NCI-H82 treated with DMSO at 0.1 percent for 48 hours (cell line): ENCODE measurements at regions not wholly inside any gene's neighbourhood (a gene's known extent, or its start where the extent isn't known, plus 50 kb on each side); places are given as distances from the start of the nearest gene placed in this dataset.

Experiments used
- DNase-seq: peaks from one replicate; lab custom pipeline; 2025; ENCODE audit not compliant: unreplicated experiment; lab: John Stamatoyannopoulos, UW

DNA sequence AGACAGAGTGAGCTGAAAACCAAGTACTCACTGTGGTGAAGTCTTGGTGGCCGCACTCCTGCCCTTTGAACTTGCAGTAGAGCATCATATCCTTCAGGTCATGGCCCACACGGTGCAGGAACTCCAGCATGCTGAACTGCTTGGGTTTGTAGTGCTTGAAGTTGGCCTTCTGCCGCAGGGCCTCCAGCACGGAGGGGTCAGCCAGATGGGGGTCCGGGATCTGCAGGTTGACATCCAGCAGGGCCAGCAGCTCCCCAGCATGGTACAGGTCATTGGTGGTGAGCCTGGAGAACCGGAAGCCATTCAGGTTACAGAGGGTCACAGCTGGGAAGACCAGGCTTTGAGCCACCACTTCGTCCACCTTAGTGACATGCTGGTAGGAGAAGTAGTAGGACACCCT is 99.1 kb upstream of the CCL2 start:
- no peak for DNase-seq

DNA sequence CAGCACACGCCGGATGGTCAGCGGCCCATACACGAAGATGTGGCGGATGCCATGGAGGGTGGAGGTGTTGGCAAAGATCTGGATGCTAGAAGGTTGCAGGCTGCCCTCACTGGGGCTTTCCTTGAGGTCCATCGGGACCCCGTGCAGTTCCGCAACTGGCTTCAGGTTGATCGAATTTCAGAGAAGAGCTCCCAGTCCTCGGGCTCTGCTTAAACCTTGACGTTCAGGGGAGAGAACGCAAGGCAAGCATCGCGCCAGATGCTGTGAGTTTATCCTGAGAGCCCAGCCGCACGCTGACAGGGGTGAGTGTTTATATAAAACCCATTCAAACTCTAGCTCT is 98.7 kb upstream of the CCL2 start:
- no peak for DNase-seq

DNA sequence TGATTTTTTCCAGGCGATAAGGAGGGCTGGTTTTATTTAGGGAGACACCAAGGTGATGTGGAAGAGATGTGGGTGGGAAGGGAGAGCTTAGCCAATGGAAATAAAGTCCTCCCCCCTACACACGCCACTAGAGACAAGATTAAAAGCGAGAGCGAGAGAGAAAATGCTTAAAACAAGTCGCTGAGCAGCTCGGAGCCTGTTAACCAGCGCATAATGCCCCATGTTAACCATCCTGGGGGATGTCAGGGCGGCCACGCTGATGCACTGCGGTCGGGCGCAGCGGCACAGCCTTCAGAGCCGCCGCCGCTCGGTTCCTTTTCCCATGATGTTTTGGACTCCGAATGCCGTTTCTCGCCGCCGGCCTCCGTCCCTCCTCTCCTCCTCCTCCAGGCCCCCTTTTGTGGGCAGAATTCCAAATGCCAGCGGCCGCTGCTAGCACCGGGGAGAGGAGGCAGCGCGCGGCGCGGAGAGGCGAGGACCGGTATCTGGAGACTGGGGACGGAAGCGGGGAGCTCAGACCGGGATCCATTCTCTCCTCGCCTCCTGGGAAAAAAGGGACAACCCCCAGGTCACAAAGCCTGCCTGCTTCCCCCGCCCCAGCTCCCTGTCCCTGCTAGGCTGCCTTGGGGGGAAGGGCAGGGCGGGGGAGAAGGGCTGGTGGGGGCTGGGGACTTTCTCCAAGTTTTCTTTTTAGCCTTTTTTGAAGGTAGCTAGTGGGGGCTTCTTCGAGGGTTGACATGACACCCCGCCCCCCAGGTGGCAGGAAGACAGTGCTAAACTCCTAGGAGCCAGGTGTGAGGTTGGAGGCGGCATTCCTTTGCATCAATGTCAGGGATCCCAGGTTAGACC is 98.1 kb upstream of the CCL2 start:
- no peak for DNase-seq

DNA sequence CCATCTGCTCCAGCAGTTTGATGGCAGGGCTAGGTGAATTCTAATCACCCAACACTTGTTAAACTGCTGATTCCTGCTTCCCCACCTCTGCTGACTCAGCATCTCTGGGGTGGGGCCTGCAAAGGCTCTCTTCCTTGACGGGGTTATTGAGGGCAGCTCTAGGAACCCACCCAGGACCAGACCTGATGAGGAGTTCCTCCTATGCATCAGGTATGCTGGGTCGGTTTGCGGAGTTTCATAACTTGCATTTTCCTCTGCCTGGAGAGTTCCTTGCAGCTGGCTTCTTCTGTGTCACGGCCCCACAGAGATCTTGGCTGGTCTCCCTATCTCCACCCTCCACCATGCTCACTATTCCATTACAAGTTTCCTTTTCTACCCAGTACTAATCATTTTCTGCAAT is 93.4 kb upstream of the CCL2 start:
- no peak for DNase-seq

DNA sequence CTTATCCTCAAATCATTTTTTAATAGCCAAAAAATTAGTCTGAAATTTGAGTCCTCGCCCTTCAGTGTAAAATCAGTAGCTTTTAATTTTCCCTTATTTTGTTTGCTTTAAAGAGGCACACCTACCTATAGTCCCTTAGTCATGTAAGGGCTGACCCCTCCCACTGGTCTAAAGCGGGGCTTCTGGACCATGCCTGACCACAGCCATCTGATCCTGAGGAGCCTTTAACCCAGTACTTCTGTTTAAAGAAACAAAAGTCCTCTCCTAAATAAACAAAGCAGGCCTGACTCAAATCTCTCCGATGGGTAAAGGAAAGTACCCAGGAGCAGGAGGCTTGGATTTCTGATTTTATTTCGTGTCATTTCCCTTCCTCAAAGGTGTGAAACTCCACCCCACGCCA is 92.0 kb upstream of the CCL2 start:
- no peak for DNase-seq

DNA sequence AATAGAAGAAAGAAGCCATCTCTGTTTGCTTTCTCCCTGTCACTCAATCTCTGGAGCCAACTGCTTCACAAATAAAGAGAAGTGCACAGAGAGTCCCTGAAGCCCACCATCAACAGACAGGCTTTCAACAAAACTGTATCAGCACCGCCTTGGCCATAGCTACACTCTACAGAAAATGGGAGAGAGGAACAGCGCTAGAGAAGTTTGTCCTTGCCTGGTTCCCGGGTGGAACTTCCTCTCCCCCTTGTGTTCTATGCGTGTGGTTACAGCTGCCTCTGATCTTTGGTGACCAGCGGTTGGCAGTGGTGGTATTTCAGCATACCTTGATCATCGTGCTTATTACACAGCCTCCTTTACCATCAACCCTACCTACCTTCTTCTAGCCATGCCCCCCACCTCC is 91.4 kb upstream of the CCL2 start:
- no peak for DNase-seq

DNA sequence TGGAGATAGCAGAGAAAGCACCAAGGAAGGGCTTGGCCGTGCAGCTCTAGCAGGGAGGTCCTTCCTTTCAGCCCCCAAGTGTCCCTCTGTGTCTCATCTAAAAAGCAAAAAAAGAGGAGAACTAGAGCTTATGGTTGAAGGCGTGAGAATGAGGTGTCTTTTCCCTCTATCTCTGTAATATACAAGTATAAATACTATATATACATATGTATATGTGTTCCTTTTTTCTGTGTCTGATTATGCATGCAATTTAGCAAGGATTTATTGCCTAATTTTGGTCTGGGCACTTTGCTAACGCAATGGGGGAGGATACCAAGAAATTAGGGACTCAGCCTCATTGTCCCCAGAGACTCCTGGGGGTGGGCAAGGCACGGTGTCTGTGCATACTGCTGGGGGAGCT is 90.2 kb upstream of the CCL2 start:
- DNase-seq = no peak

DNA sequence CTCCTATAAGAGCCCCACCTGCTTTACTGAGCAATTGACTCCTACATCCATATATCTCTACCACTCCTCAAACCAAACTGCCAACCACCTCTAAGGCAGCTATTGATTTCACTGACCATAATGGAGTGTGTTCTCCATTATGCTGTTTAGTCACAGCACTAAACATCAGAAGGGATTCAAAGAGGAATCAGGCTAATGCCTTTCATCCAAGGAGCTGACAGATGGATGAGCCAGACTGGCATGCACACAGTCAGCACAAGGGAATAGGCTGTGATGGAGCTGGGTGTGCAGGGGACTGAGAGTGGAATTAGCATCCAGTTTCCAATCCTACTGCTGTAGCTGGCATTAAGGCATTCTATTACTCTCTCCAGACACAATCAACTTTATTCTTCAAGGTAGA is 88.7 kb upstream of the CCL2 start:
- DNase-seq = peak; percentile 70

DNA sequence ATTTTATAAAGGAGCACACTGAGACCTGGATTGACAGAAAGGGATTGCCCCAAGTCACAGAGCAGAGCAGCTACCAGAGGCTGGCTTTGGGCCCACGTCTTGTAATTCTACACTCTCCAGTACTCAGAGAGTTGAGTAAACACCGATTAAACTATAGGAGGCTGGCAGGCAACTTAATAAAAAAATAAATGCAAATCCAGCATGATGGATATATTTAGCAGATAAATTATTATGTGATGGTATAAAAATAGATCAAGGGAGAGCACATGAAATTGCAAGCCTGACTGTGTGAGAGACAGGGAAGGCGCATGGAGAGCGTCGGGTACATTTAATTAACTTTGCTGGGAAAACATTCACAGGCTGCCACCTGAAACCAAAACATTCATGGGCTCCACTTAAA is 87.7 kb upstream of the CCL2 start:
- no peak for DNase-seq

DNA sequence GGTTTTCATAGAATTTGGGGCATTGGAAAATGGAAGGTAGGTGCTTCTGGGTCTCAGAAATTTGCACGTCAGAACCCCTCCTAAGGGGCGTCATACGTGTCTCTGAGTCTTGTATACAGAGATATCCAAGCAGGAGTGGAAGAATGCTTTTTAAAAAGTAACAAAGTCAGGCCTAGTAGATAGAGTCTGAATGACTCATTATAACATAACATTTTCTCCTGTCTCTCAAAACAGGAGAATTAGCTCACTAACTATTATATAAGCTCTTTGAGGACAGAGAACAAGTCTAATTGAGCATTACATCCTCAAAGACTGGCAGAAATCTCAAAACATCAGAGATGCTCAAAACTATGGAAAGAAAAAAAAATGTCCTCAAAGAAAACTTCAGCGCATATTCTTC is 86.1 kb upstream of the CCL2 start:
- no peak for DNase-seq

DNA sequence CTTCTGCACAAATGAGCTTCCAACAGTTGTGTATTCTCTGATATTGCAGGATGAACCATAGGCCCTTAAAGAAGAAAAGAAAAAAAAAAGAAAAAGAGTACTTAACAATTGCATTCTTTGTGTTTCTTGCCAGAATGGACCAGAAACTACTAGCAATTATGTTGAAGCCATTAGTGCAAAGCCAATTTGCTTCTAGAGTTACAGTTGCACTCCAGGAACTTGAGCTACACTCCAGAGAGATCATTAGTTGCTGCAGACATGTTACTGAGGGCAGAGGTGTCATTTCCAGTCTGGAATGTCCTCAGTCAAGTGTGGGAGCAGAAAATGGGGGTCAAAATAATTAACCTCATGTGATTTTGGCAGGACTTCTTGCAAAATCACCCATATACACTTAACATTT is 85.6 kb upstream of the CCL2 start:
- no peak for DNase-seq

DNA sequence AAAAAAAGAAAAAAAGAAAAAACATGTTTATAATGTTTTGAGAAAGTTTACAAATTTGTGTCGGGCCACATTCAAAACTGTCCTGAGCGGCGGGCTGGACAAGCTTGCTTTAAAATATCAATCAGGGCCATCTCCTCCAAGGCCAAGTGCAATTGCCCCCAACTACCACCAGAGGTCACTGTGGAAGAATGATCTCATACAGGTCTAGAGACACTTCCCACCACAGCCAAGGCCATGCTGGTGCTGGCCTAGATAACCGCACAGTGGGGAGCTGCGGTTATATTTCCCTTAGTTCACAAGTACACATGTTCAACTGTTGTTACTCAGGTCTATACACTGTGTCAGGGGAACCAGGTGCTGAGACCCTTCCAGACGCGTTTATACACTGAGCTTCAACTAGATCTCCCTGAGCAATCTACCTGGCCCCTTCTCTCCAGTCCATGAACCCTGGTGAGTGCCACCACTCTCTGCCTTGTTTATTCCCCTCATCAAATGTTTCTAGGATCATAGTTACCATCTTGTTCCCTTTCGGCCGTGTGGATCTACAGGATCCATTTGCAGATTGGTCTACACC is 83.8 kb upstream of the CCL2 start:
- no peak for DNase-seq

DNA sequence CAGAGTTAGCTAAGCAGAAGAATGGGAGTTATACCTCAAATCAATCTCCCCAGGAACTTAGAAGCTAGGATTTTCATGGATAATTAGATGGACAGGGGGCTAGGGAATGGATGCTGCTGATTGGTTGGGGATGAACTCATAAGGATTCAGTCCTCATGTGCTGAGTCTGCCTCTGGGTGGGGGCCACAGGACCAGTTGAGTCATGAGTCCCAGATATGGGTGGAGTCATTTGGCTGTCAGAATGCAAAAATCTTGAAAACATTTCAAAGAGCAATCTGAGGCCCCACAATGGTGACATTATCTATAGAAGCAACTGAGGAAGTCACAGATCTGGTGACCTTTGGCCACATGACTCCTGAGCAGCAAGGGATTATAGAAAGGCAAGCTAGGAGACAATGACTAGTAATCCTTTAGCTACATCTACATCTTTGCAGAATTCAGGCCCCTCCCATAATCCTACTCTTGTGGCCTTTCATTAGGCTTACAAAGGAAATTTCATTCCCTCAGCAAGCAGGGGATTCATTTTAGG is 82.6 kb upstream of the CCL2 start:
- no peak for DNase-seq

DNA sequence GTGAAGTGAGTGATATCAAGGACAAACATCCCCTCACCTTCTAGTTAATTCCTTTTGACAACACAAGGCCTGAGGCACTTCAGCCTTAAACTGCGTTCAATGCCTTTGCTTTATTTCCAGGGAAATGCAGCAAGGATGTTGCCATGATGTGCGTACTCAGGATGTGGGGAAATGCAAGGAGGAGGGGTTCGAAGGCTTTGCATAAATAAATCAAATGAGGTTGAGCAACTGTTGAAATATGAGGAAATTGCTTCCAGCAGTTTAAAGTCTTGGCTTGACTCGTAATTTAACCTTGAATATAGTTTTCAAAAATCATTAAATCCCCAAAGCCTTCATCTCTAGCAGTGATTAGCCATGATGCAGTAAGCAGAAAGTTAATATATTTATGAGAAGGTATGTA is 81.8 kb upstream of the CCL2 start:
- DNase-seq = no peak

DNA sequence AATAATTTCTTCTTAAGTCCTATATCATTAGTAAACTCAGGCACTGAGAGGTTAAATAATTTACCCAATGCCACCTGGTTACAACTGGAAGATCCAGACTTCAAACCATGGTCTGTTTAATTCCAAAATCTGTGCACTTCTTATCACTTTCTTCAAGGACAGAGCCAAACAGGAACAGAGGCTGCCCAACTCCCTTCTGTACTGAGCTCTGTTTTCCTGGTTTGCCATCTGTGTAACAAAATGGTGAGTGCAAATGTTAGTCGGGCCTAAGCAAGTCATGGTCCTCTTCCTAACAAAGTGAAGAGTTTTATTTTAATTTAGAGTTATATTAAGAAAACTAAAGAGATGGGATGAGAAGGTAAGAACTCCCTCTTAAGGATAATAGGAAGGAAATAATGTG is 80.6 kb upstream of the CCL2 start:
- DNase-seq = no peak

DNA sequence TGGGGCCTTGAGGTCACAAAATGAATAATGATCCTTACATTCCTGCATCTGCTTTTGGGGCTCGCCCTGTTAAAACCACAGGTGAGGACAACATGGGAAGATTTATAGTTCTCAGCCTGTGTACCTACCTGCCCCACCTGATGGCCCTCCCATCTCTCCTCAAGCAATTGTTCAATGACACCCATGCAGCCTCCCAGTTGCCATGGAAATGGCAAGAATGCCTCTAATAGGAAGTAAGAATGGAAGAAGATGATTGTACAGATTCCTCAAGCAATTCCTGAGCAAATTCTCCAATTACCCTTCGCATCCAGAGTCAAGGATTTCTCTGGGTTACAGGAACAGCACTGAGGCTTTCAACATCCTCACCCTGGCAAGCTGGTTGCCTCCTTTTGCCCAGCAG is 78.6 kb upstream of the CCL2 start:
- DNase-seq = no peak

DNA sequence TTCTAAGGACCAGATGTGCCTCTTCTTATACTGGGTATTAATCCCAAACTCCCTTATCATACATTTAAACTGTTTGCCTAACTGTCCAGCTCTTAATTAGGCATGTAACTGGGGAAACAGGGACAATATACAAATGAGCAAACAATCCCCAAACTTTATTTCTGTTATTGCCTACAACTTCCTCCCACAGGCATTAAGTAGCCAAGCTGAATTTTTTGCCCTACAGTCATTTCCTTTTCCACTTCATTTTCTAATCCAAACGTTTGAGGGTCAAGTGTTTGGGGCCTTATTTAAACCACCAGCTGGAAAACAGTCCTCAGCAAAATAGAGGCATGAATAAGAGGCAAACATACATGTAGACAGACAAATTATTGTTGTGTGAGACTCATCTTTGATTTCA is 77.4 kb upstream of the CCL2 start:
- DNase-seq = no peak

DNA sequence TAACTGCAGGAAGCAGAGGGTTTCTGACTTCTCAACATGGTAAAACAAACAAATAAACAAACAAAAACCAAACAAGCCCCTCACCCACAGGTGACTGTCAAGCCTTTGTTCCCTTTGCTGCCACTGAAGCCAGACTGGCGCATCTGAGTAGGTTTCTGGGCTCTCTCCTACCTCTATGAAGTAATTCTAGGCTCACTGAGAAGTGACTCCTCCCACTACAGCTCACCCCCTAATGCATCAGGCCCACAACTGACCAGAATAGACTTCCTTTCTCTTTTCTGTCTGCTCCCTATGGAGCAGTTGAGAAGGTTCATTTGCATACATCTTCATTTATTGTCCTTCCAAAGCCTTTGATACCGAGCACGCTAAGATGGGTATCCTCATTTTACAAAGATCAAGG is 77.0 kb upstream of the CCL2 start:
- no peak for DNase-seq

DNA sequence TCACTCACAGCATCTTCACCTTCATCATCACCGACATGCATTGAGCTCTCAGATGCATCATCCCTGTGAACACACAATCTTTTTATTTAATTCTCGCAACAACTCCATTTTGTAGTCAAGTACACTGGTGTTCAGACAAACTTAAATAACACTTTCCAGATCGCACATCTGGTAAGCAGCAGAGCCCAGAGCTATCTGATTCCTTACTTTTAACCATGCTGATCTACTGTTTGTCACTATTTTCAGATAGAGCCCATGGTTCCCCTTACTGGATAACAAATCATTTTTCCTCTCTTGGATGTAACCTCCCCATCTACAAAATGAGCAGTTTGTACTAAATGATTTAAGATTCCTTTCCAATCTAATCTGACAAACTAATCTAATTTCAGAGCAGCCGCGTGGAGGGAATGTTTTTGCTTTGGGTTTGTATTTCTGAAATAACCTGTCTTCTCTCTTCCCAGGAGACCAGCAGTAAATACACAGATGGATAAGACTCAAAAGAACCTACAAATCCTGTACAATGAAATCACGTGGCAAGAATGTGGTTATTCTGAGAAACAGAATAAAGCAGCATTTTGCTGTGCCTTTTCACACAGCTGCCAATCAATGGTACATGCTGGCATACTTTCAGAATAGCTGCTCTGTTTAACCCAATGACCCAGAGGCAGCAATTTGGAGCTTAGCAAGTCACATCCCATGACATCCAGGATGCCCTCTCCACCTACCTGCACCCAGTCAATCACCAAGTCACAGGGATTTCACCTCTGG is 72.9 kb upstream of the CCL2 start:
- no peak for DNase-seq

DNA sequence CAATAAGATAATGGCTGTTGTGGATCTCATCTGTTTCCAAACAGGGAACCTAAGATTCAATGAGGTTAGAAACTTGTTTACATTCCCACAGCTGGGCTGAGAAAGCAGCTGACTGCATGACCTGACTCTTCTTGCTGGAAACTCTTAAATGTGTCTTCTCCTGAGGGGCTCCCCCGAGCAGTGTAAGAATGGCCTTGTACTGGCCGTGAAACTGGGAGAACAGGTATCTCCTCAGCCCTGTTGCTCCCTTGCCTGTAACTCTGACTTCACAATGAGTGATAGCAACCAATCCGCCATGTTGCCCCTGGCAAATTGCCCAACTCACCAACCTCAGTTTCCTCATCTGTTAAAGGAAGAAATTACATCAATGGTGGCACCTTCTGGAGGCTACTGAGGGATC is 59.1 kb upstream of the CCL2 start:
- DNase-seq = no peak

DNA sequence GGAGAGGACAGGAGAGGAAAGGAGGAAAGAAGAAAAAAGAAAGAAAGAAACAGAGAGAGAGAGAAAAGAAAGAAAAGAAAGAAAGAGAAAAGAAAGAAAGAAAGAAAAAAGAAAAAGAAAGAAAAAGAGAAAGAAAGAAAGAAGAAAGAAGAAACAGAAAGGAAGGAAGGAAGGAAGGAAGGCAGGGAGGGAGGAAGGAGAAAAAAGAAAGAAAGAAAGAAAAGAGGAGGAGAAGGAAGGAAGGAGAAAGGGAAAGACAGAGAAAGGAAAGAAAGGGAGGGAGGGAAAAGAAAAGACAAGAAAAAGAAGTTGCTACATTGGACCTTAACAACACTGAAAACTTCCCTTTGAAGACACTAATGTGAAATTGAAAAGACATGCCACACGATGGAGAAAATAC is 56.6 kb upstream of the CCL2 start:
- no peak for DNase-seq

DNA sequence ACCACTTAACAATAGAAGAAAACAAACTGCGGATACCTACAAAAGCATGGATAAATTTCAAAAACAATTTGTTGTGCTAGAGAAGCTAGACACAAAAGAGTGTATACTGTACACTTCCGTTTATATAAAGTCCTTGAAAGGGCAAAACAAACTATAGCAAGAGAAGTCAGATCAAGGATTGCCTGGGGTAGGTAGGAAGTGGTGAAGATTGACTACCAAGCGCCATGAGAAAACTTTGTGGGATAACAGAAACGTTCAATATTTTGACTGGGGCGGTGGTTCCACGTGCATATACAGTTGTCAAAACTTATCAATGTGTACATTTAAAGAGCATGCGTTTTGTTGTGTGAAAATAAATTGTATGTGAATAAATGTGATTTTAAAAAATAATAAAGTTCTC is 55.6 kb upstream of the CCL2 start:
- no peak for DNase-seq
